Tibial nerve (tissue), 4 donors: ENCODE measurements at regions not wholly inside any gene's neighbourhood (a gene's known extent, or its start where the extent isn't known, plus 50 kb on each side); places are given as distances from the start of the nearest gene placed in this dataset.
"Not testable (repeated sequence)": the region's sequence is repeated elsewhere in the genome, so short reads cannot be mapped to it uniquely, and the experiment has no call there.

Experiments used
- EP300 ChIP-seq, 2 donors: sonication (generic); formaldehyde crosslinking; IDR thresholded peaks; one replicate each; pipeline ENCODE4 v1.6.1; 2017; ENCODE audit warnings: antibody characterized with exemption in 2 of 2, mild to moderate bottlenecking in 1 of 2
- POLR2A ChIP-seq, 2 donors: fragments of 450-650 bp; IDR thresholded peaks; one replicate each; pipeline ENCODE4 v1.6.1; 2017; ENCODE audit warnings: antibody characterized with exemption in 2 of 2, mild to moderate bottlenecking in 2 of 2, moderate library complexity in 2 of 2
- TF ChIP-seq, protein P1 (sequence below), 5 experiments: fragments of 200-600 bp in 3 of 5; fragments of 450-650 bp in 2 of 5; sonication (generic) in 3 of 5; IDR thresholded peaks; one replicate each; pipeline ENCODE4 v1.5.1; 2016 to 2019; ENCODE audit warnings: antibody characterized with exemption in 5 of 5, mild to moderate bottlenecking in 3 of 5, moderate library complexity in 2 of 5

DNA sequence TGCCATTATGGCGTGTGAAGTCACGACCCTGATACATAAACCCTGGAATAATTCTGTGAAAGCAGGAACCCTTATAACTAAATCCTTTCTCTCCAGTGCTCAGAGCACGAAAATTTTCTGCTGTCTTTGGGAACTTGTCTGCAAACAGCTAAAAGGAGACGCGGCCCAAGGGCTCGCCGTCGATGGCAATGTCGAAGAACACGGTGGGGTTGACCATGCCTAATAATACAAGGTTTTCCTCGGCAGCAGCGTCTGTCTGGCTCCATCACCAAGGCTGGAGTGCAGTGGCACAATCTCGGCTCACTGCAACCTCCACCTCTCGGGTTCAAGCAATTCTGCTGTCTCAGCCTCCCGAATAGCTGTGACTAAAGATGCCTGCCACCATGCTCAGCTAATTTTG, 132.4 kb upstream of the KIF5B start:
- TF ChIP-seq, protein P1, sequence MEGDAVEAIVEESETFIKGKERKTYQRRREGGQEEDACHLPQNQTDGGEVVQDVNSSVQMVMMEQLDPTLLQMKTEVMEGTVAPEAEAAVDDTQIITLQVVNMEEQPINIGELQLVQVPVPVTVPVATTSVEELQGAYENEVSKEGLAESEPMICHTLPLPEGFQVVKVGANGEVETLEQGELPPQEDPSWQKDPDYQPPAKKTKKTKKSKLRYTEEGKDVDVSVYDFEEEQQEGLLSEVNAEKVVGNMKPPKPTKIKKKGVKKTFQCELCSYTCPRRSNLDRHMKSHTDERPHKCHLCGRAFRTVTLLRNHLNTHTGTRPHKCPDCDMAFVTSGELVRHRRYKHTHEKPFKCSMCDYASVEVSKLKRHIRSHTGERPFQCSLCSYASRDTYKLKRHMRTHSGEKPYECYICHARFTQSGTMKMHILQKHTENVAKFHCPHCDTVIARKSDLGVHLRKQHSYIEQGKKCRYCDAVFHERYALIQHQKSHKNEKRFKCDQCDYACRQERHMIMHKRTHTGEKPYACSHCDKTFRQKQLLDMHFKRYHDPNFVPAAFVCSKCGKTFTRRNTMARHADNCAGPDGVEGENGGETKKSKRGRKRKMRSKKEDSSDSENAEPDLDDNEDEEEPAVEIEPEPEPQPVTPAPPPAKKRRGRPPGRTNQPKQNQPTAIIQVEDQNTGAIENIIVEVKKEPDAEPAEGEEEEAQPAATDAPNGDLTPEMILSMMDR (IDR thresholded peaks at IDR 0.05), result not testable (repeated sequence)
- TF ChIP-seq EP300, POLR2A (IDR thresholded peaks at IDR 0.05): not testable (repeated sequence)
